VCaP (cell line): ENCODE measurements at regions not wholly inside any gene's neighbourhood (a gene's known extent, or its start where the extent isn't known, plus 50 kb on each side); places are given as distances from the start of the nearest gene placed in this dataset.

Experiments used
- H3K27ac ChIP-seq: fragments of 450-650 bp; 2 replicates; pipeline ENCODE4 v1.5.1; 2017
- CTCF ChIP-seq: fragments of 450-650 bp; conservative IDR thresholded peaks from 2 replicates; pipeline ENCODE4 v1.5.1; 2017; ENCODE audit warnings: mild to moderate bottlenecking, moderate library complexity

DNA sequence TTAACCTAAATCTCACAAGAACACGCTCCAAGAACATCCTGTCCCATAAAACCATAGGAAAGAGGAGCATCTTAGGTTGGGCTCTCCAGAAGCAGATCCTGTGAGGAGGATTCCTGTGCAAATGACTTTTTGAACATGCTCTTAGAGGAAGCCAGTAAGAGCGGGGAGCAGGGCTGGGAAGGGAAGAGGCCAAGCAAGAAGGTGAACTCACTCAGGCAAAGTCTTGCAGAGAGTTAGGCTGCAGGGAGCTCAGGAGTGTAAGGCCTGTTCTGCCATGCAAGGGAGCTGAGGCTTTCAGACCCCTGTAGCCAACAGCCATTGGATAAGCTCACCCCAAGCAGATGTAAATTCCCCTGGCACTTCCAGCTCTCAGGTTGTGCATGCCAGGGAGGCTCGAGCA is 63.6 kb upstream of the LY86 start:
- no peak overlapping the region for H3K27ac ChIP-seq
- TF ChIP-seq CTCF = no peak

- no peak for TF ChIP-seq CTCF
- H3K27ac ChIP-seq = no peak overlapping the region
These were observed 62.6 kb upstream of the LY86 start for GRCh38 chr6:6525933-6526332.

DNA sequence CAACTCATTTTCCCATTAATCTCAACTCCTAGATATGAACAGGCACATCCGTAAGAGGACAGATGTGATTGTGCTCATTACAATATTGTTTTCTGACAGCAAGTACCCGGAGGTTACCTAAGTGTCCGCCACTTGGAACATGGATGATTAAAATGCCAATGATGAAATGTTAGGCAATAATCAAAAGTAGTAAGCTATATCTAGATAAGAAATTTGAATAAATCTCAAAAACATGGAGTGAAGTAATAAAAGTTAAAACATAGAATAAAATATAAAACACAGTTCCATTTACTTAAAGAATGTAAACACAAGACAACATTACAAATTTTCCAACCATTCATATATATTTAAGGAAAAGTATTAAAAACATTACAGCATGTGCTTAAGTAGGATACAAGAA is 59.2 kb upstream of the LY86 start:
- H3K27ac ChIP-seq = no peak overlapping the region
- no peak for TF ChIP-seq CTCF

- TF ChIP-seq CTCF = no peak
These were observed 55.3 kb upstream of the LY86 start for GRCh38 chr6:6533176-6533575.

GRCh38 chr6:6534399-6534798 is 54.1 kb upstream of the LY86 start:
- H3K27ac ChIP-seq = no peak overlapping the region
- no peak for TF ChIP-seq CTCF

More at GRCh38 chr6:6533176-6533575, 55.3 kb upstream of the LY86 start:
- H3K27ac ChIP-seq = no peak overlapping the region

GRCh38 chr6:6537488-6538260 is 50.8 kb upstream of the LY86 start:
- no peak for TF ChIP-seq CTCF
- no peak overlapping the region for H3K27ac ChIP-seq

DNA sequence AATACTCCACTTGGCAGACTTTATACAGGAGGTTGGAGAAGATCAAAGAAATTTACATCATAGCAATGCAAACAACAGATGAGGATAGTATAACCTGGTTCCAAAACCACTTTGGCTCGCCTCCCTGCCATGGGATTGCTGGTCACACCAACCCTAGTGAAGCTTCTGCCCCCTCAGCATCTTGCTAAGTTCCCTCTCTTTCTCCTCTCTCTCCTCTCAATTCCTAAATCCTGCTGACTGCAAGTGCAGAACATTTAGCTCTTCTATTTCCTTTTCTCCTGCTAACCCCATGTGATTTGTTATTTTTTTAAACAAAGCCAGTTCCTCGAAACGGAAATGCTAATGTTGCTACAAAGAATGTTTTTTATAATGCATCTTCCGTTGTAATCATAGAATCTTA is 50.3 kb upstream of the LY86 start:
- no peak overlapping the region for H3K27ac ChIP-seq
- no peak for TF ChIP-seq CTCF
